ENCODE measurements at regions not wholly inside any gene's neighbourhood (a gene's known extent, or its start where the extent isn't known, plus 50 kb on each side); places are given as distances from the start of the nearest gene placed in this dataset.

DNA sequence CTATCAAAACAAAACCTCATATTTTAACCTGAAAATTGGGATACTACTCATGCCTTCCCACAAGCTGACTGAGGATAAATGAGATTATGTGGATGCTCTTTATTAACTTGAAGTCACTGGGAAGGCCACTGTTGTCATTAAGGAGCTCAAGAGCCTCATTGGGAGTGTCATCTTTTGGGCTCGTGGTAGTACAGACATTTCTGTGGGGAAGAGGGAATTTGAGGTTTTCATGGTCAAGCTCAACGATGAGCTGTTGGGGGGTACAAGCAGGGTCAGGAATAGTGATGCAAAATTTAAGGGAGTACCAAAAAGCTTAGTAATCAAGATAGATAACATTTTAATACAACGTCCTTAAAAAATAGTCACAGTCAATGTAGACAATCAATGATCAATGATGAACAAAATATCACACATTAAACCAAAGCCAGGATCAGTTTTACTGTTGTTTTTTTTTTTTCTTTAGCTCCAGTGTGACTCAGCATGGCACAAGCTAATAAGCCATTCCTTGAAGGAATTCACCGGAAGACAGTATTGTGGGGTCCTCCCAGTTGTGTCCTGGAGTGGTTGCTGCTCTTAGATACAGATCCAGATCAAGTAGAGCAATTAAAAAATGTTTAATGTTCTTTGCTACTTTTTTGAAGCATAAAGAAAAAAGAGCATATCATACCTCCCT, 130.9 kb downstream of the C12orf75 start (continued):
- TF ChIP-seq ZNF337 (CRISPR knock-in tag; IDR thresholded peaks at IDR 0.05; ENCODE audit: borderline replicate concordance, low read depth) (no peak), NFKBIZ (CRISPR knock-in tag; IDR thresholded peaks at IDR 0.05) (no peak), IRX3 (CRISPR knock-in tag; IDR thresholded peaks at IDR 0.05; ENCODE audit: borderline replicate concordance, low read depth) (no peak)
- TF ChIP-seq, protein P1, sequence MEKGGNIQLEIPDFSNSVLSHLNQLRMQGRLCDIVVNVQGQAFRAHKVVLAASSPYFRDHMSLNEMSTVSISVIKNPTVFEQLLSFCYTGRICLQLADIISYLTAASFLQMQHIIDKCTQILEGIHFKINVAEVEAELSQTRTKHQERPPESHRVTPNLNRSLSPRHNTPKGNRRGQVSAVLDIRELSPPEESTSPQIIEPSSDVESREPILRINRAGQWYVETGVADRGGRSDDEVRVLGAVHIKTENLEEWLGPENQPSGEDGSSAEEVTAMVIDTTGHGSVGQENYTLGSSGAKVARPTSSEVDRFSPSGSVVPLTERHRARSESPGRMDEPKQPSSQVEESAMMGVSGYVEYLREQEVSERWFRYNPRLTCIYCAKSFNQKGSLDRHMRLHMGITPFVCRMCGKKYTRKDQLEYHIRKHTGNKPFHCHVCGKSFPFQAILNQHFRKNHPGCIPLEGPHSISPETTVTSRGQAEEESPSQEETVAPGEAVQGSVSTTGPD (CRISPR knock-in tag; IDR thresholded peaks at IDR 0.05), result no peak

DNA sequence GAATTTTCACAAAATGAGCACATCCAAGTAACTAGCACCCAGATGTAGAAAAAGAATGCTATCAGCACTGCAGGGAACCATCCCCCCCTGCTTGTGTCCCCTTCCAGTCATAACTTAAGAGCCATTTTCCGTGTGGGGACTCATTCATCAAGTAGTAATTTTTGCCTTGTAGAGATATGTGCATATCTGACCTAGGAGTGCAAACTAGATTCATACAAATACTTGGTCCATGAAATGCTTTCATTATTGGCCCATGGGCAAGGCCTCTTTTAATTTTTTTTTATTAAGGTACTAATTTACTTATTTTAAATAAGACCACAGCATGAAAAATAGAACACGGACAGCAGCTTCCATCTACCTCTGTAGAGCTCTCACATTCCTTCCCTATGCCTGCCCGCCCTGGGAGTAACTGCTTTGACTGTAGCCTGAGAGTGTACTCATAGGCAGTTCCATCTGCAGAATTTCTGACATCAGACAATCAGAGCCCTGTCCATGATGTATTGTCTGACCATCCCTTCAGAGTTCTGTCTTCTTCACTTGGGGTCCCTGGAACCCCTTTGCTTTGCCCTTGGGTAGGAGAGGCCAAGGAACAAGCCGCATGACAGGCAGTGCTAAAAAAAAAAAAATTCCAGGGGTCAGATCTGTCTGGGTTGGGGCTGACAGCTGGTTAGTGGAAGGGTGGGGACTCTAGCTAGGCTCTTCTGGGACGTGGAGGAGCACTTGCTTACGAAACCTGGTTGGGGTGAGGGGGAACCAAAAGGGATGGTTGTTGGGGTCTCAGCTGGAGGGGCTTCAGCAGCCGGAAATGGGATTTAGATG, 131.7 kb downstream of the C12orf75 start:
- Histone ChIP-seq H3K27ac (ENCODE audit: extremely low read length, insufficient read depth, low read length) (no peak overlapping the region), H3K36me3 (replicated peaks in 1 of 2; ENCODE audit: control insufficient read depth in 1 of 2, insufficient read depth in 2 of 2, low read length in 2 of 2) (no peaks in the 10 kb centered on the region), H3K27me3 (ENCODE audit: control insufficient read depth in 1 of 2, insufficient read depth in 2 of 2, low read length in 2 of 2) (peaks cover 0 to 2% of the 10 kb centered on the region in 2 experiments; a peak in 2 of 5 replicates), H3K4me1 (ENCODE audit: insufficient read depth, low read length) (no peaks in the 10 kb centered on the region), H3K9me3 (ENCODE audit: low read length) (no peaks in the 10 kb centered on the region), H4K20me1 (ENCODE audit: insufficient read depth, low read length) (no peaks in the 10 kb centered on the region), H3K9ac (ENCODE audit: insufficient read depth, low read depth, low read length) (no peak overlapping the region), H3K4me2 (ENCODE audit: low read depth, low read length) (no peak overlapping the region), H2AFZ (ENCODE audit: low read length) (no peak overlapping the region), H3K79me2 (ENCODE audit: insufficient read depth, low read length) (no peaks in the 10 kb centered on the region), H3K4me3 (replicated peaks in 1 of 3; ENCODE audit: insufficient read depth in 1 of 3, low read depth in 2 of 3, low read length in 3 of 3) (no peak overlapping the region)
- DNase-seq (ENCODE audit: low spot score) (no peak), FAIRE-seq (no peak), ATAC-seq (no peak)
- in situ Hi-C loops (cut with HindIII; ENCODE audit: extremely low pct_ligation_motif_present, low pct_unique_long_range_greater_than_20kb), result no loop called here
- ChIA-PET POLR2A (no interaction called here), CTCF (ENCODE audit: low intra/inter-chr PET ratio, low total read pairs) (no interaction called here)
- BruUV-seq (replicated peaks), result no TSS peak
- 16% methylated on average over 7 of the region's 7 CpGs for WGBS (ENCODE audit: low lambda C conversion rate)
- TF ChIP-seq FOXA1 (IDR thresholded peaks at IDR 0.05) (no peak), FOXA1 (CRISPR knock-in tag; IDR thresholded peaks at IDR 0.05) (no peak), TCF7L2 (IDR thresholded peaks at IDR 0.05; ENCODE audit: low read depth, low read length) (no peak), ZNF616 (CRISPR knock-in tag; IDR thresholded peaks at IDR 0.05; ENCODE audit: low read depth) (no peak)
- intact Hi-C loops (cut with micrococcal nuclease; ENCODE audit: unreplicated experiment), result no loop called here
